PC-9 (cell line): ENCODE measurements at regions not wholly inside any gene's neighbourhood (a gene's known extent, or its start where the extent isn't known, plus 50 kb on each side); places are given as distances from the start of the nearest gene placed in this dataset.

Source experiments
- BruUV-seq: library from RNA; stranded (reverse); fragments of 400-500 nt; replicated peaks from 2 replicates; lab custom pipeline; 2021; lab: Mats Ljungman, UMichigan
- CTCF ChIA-PET: fragments of 300-600 bp; sonication (Branson Sonifier 250); formaldehyde crosslinking; loops from one replicate; lab custom pipeline; 2022; ENCODE audit warnings: antibody characterized with exemption; lab: Charles Lee
- POLR2A ChIA-PET: fragments of 300-600 bp; sonication (Branson Sonifier 250); formaldehyde crosslinking; loops from one replicate; lab custom pipeline; 2022; ENCODE audit warnings: antibody characterized with exemption; ENCODE audit not compliant: unreplicated experiment; lab: Charles Lee
- DNase-seq, 2 experiments: peaks; one replicate each; pipeline versions ENCODE4 v3.0.0 to v3.0.0-alpha.2; 2015 to 2022; ENCODE audit warnings: mixed read lengths in 1 of 2
- H2AFZ ChIP-seq: fragments of 200-600 bp; sonication (generic); 2 replicates; pipeline ENCODE4 v1.8.1; 2017; ENCODE audit warnings: antibody characterized with exemption
- H3F3A ChIP-seq: fragments of 200-600 bp; sonication (generic); 2 replicates; pipeline ENCODE4 v1.8.1; 2017; ENCODE audit warnings: antibody characterized with exemption, mild to moderate bottlenecking, low read depth; ENCODE audit not compliant: insufficient read depth
- H3K27ac ChIP-seq: fragments of 200-600 bp; sonication (generic); 2 replicates; pipeline ENCODE4 v1.6.1; 2016; ENCODE audit warnings: mixed run types
- H3K27me3 ChIP-seq: fragments of 200-600 bp; sonication (generic); 2 replicates; pipeline ENCODE4 v1.6.1; 2016; ENCODE audit warnings: low read depth, mixed run types; ENCODE audit not compliant: insufficient read depth
- H3K36me3 ChIP-seq: fragments of 200-600 bp; sonication (generic); 2 replicates; pipeline ENCODE4 v1.6.1; 2016; ENCODE audit warnings: low read depth, mixed run types
- H3K4me1 ChIP-seq: fragments of 200-600 bp; sonication (generic); replicated peaks from 2 replicates; pipeline ENCODE4 v1.6.1; 2016; ENCODE audit warnings: mixed run types; ENCODE audit not compliant: insufficient read depth
- H3K4me2 ChIP-seq: fragments of 200-600 bp; sonication (generic); 2 replicates; pipeline ENCODE4 v1.6.1; 2017; ENCODE audit warnings: mixed run types
- H3K4me3 ChIP-seq: fragments of 200-600 bp; sonication (generic); 2 replicates; pipeline ENCODE4 v1.6.1; 2016; ENCODE audit warnings: mixed run types
- H3K79me2 ChIP-seq: fragments of 200-600 bp; sonication (generic); 2 replicates; pipeline ENCODE4 v1.6.1; 2017; ENCODE audit warnings: low read depth, mixed run types
- H3K9me2 ChIP-seq: fragments of 200-600 bp; sonication (generic); 2 replicates; pipeline ENCODE4 v1.8.1; 2017; ENCODE audit warnings: mild to moderate bottlenecking; ENCODE audit not compliant: insufficient read depth
- H3K9me3 ChIP-seq: fragments of 200-600 bp; sonication (generic); 2 replicates; pipeline ENCODE4 v1.8.1; 2016; ENCODE audit warnings: low read depth; ENCODE audit not compliant: insufficient read depth
- H4K20me1 ChIP-seq: fragments of 200-600 bp; sonication (generic); 2 replicates; pipeline ENCODE4 v1.8.1; 2017; ENCODE audit not compliant: insufficient read depth
- CTCF ChIP-seq: fragments of 200-600 bp; sonication (generic); conservative IDR thresholded peaks from 2 replicates; pipeline ENCODE4 v1.6.1; 2017; ENCODE audit warnings: mixed run types, antibody characterized with exemption, mild to moderate bottlenecking, moderate library complexity
- EZH2 ChIP-seq: fragments of 200-600 bp; sonication (generic); IDR thresholded peaks from 2 replicates; pipeline ENCODE4 v1.8.0; 2017; ENCODE audit warnings: antibody characterized with exemption, low read depth
- intact Hi-C: fragments of 100-400 bp; cut with micrococcal nuclease; formaldehyde crosslinking; loops from one replicate; pipeline ENCODE4 v1.10.0; 2022; ENCODE audit not compliant: unreplicated experiment

GRCh38 chr1:182166750-182167149, 105.2 kb upstream of the ZNF648 start:
- no TSS peak for BruUV-seq
- CTCF ChIA-PET: no interaction called here

GRCh38 chr1:182166321-182166720, 104.8 kb upstream of the ZNF648 start:
- BruUV-seq: no TSS peak
- Histone ChIP-seq H3F3A (no peaks in the 10 kb centered on the region), H3K9me2 (no peaks in the 10 kb centered on the region; the same call in 1 of the 2 replicates), H3K36me3 (no peaks in the 10 kb centered on the region), H3K79me2 (no peaks in the 10 kb centered on the region), H4K20me1 (no peaks in the 10 kb centered on the region), H2AFZ (no peak overlapping the region), H3K27ac (no peak overlapping the region), H3K27me3 (no peaks in the 10 kb centered on the region), H3K4me1 (no peaks in the 10 kb centered on the region), H3K4me3 (no peak overlapping the region), H3K9me3 (no peaks in the 10 kb centered on the region), H3K4me2 (no peak overlapping the region)
- CTCF ChIA-PET: no interaction called here
- intact Hi-C loops: no loop called here
- POLR2A ChIA-PET: no interaction called here
- no peak for DNase-seq
- TF ChIP-seq EZH2 (no peak), CTCF (no peak)

More at GRCh38 chr1:182166750-182167149, 105.2 kb upstream of the ZNF648 start:
- H3K4me1 ChIP-seq: no peaks in the 10 kb centered on the region
- no peaks in the 10 kb centered on the region for H3K9me3 ChIP-seq
- no peak overlapping the region for H2AFZ ChIP-seq
- H3F3A ChIP-seq: no peaks in the 10 kb centered on the region
- H3K27me3 ChIP-seq: no peaks in the 10 kb centered on the region
- no peaks in the 10 kb centered on the region for H4K20me1 ChIP-seq
- POLR2A ChIA-PET: no interaction called here
- H3K27ac ChIP-seq: no peak overlapping the region
- no peak overlapping the region for H3K4me3 ChIP-seq
- no peaks in the 10 kb centered on the region for H3K36me3 ChIP-seq
- intact Hi-C loops: no loop called here
- TF ChIP-seq CTCF (no peak), EZH2 (no peak)
- no peaks in the 10 kb centered on the region for H3K9me2 ChIP-seq
- no peaks in the 10 kb centered on the region for H3K79me2 ChIP-seq
- DNase-seq: no peak
- H3K4me2 ChIP-seq: no peak overlapping the region

- BruUV-seq: no TSS peak
- DNase-seq: no peak
- H3K27me3 ChIP-seq: no peaks in the 10 kb centered on the region
- no peak overlapping the region for H2AFZ ChIP-seq
- no peaks in the 10 kb centered on the region; the same call in 1 of the 2 replicates for H3K9me2 ChIP-seq
- ChIA-PET POLR2A (no interaction called here), CTCF (no interaction called here)
- no peak overlapping the region for H3K4me3 ChIP-seq
- no peaks in the 10 kb centered on the region for H3K4me1 ChIP-seq
- H3K9me3 ChIP-seq: 0 out of 2 replicates have a peak, but pooled peaks cover 9% of the 10 kb centered on the region
- no peak overlapping the region for H3K4me2 ChIP-seq
- no peaks in the 10 kb centered on the region for H3K79me2 ChIP-seq
- no peaks in the 10 kb centered on the region for H3K36me3 ChIP-seq
- no peak overlapping the region for H3K27ac ChIP-seq
- no peaks in the 10 kb centered on the region for H4K20me1 ChIP-seq
- intact Hi-C loops: no loop called here
- TF ChIP-seq EZH2: no peak
- no peak for TF ChIP-seq CTCF
- H3F3A ChIP-seq: no peaks in the 10 kb centered on the region
Observed at GRCh38 chr1:182164273-182164672, 102.8 kb upstream of the ZNF648 start.
